IMR-90 (cell line): ENCODE measurements at regions not wholly inside any gene's neighbourhood (a gene's known extent, or its start where the extent isn't known, plus 50 kb on each side); places are given as distances from the start of the nearest gene placed in this dataset.

ENCODE experiments used
- ATAC-seq: fragments of 200-7000 bp; cut with Tn5 transposase; 2 replicates; pipeline ENCODE4 v1.9.1; 2020; ENCODE audit warnings: low read depth, mild to moderate bottlenecking, moderate library complexity
- BruUV-seq: library from RNA; stranded (reverse); fragments of 400-500 nt; replicated peaks from 2 replicates; lab custom pipeline; 2021; lab: Mats Ljungman, UMichigan
- CTCF ChIA-PET: fragments of 300-600 bp; formaldehyde crosslinking; extraction: SDS; loops from one replicate; lab custom pipeline; 2021; ENCODE audit warnings: antibody characterized with exemption; lab: Yijun Ruan, JAX
- POLR2A ChIA-PET: fragments of 300-600 bp; sonication (Branson Sonifier 250); formaldehyde crosslinking; loops from one replicate; lab custom pipeline; 2022; ENCODE audit warnings: antibody characterized with exemption; ENCODE audit not compliant: unreplicated experiment; lab: Charles Lee
- DNase-seq: peaks from one replicate; pipeline ENCODE4 v3.0.0; 2013
- H2AFZ ChIP-seq: replicated peaks from 2 replicates; pipeline ENCODE3; 2013; ENCODE audit warnings: low read length, mild to moderate bottlenecking; ENCODE audit not compliant: poor library complexity
- H2AK5ac ChIP-seq: 2 replicates; pipeline ENCODE4 v1.6.1; 2013; ENCODE audit warnings: low read depth, low read length, inconsistent platforms
- H2AK9ac ChIP-seq: replicated peaks from 2 replicates; pipeline ENCODE3; 2013; ENCODE audit warnings: mild to moderate bottlenecking, low read depth, low read length, moderate library complexity; ENCODE audit not compliant: poor library complexity
- H2BK120ac ChIP-seq: 2 replicates; pipeline ENCODE4 v1.6.1; 2013; ENCODE audit warnings: low read depth, low read length, inconsistent platforms
- H2BK15ac ChIP-seq: 3 replicates; pipeline ENCODE4 v1.6.1; 2013; ENCODE audit warnings: low read depth, low read length, inconsistent platforms
- H2BK20ac ChIP-seq: 2 replicates; pipeline ENCODE4 v1.6.1; 2013; ENCODE audit warnings: low read depth, mild to moderate bottlenecking, inconsistent platforms, low read length, moderate library complexity
- H2BK5ac ChIP-seq: 2 replicates; pipeline ENCODE4 v1.6.1; 2013; ENCODE audit warnings: mild to moderate bottlenecking, low read depth, low read length, inconsistent platforms; ENCODE audit not compliant: poor library complexity, severe bottlenecking
- H3K14ac ChIP-seq: replicated peaks from 2 replicates; pipeline ENCODE4 v1.6.1; 2013; ENCODE audit warnings: low read depth, low read length, inconsistent platforms
- H3K18ac ChIP-seq: 2 replicates; pipeline ENCODE4 v1.6.1; 2013; ENCODE audit warnings: low read depth, low read length, control low read depth
- H3K23ac ChIP-seq: 2 replicates; pipeline ENCODE4 v1.6.1; 2013; ENCODE audit warnings: low read depth, low read length, inconsistent platforms
- H3K27ac ChIP-seq: 2 replicates; pipeline ENCODE4 v1.5.1; 2013; ENCODE audit warnings: mild to moderate bottlenecking, control low read depth, low read length; ENCODE audit not compliant: insufficient read depth
- H3K27me3 ChIP-seq: 2 replicates; pipeline ENCODE4 v1.6.1; 2013; ENCODE audit warnings: low read length; ENCODE audit not compliant: control insufficient read depth, insufficient read depth
- H3K36me3 ChIP-seq: 2 replicates; pipeline ENCODE4 v1.6.1; 2013; ENCODE audit warnings: low read length, mixed read lengths; ENCODE audit not compliant: control insufficient read depth, insufficient read depth
- H3K4ac ChIP-seq: 2 replicates; pipeline ENCODE4 v1.6.1; 2013; ENCODE audit warnings: low read depth, low read length, inconsistent platforms
- H3K4me1 ChIP-seq: 2 replicates; pipeline ENCODE4 v1.6.1; 2013; ENCODE audit warnings: low read length, mixed read lengths; ENCODE audit not compliant: control insufficient read depth, insufficient read depth
- H3K4me2 ChIP-seq: 2 replicates; pipeline ENCODE4 v1.6.1; 2013; ENCODE audit warnings: low read depth, mild to moderate bottlenecking, control low read depth, low read length, moderate library complexity
- H3K4me3 ChIP-seq: 2 replicates; pipeline ENCODE4 v1.5.1; 2013; ENCODE audit warnings: low read depth, mild to moderate bottlenecking, control low read depth, low read length, moderate library complexity; ENCODE audit not compliant: insufficient read depth
- H3K56ac ChIP-seq: 2 replicates; pipeline ENCODE4 v1.6.1; 2013; ENCODE audit warnings: low read length, inconsistent platforms; ENCODE audit not compliant: insufficient read depth; ENCODE audit errors: extremely low read depth
- H3K79me1 ChIP-seq, 2 experiments: 2 replicates each; pipeline ENCODE4 v1.6.1; 2013; ENCODE audit warnings: low read length in 2 of 2, inconsistent platforms in 1 of 2, low read depth in 1 of 2
- H3K9ac ChIP-seq: 2 replicates; pipeline ENCODE4 v1.6.1; 2013; ENCODE audit warnings: low read depth, low read length, control low read depth
- H3K9me1 ChIP-seq: 2 replicates; pipeline ENCODE4 v1.6.1; 2013; ENCODE audit warnings: low read length, inconsistent platforms; ENCODE audit not compliant: insufficient read depth
- H3K9me3 ChIP-seq: 2 replicates; pipeline ENCODE4 v1.6.1; 2013; ENCODE audit warnings: low read length; ENCODE audit not compliant: control insufficient read depth, insufficient read depth
- H4K20me1 ChIP-seq: 2 replicates; pipeline ENCODE4 v1.6.1; 2013; ENCODE audit warnings: low read length, inconsistent platforms; ENCODE audit not compliant: insufficient read depth
- H4K5ac ChIP-seq: 2 replicates; pipeline ENCODE4 v1.6.1; 2013; ENCODE audit warnings: mild to moderate bottlenecking, low read depth, low read length, control low read depth
- H4K8ac ChIP-seq, 2 experiments: 2 replicates each; pipeline ENCODE4 v1.6.1; 2013; ENCODE audit warnings: low read depth in 2 of 2, low read length in 2 of 2, control low read depth in 1 of 2, inconsistent platforms in 1 of 2
- H4K91ac ChIP-seq: 2 replicates; pipeline ENCODE4 v1.6.1; 2013; ENCODE audit warnings: low read depth, low read length, inconsistent platforms; ENCODE audit not compliant: insufficient read depth
- BHLHE40 ChIP-seq: fragments of 150-350 bp; IDR thresholded peaks from 2 replicates; pipeline ENCODE4 v1.6.1; 2016; ENCODE audit warnings: mild to moderate bottlenecking, low read depth, low read length
- CEBPB ChIP-seq: IDR thresholded peaks from 2 replicates; pipeline ENCODE4 v1.6.1; 2012; ENCODE audit warnings: low read depth, low read length, improper control_type of control experiment
- CHD1 ChIP-seq: IDR thresholded peaks from 2 replicates; pipeline ENCODE4 v1.6.1; 2012; ENCODE audit warnings: low read depth, low read length, improper control_type of control experiment
- ELK1 ChIP-seq: fragments of 150-350 bp; IDR thresholded peaks from 2 replicates; pipeline ENCODE4 v1.6.1; 2016; ENCODE audit warnings: low read depth, mild to moderate bottlenecking, low read length, moderate library complexity, borderline replicate concordance
- FOS ChIP-seq: fragments of 150-350 bp; IDR thresholded peaks from 2 replicates; pipeline ENCODE4 v1.6.1; 2016; ENCODE audit warnings: low read depth, low read length
- MAFK ChIP-seq: IDR thresholded peaks from 2 replicates; pipeline ENCODE4 v1.6.1; 2012; ENCODE audit warnings: low read depth, low read length, improper control_type of control experiment
- MXI1 ChIP-seq: IDR thresholded peaks from 2 replicates; pipeline ENCODE4 v1.6.1; 2012; ENCODE audit warnings: low read depth, mild to moderate bottlenecking, low read length, moderate library complexity, borderline replicate concordance
- NFE2L2 ChIP-seq: fragments of 150-350 bp; IDR thresholded peaks from 2 replicates; pipeline ENCODE4 v1.6.1; 2016; ENCODE audit warnings: low read depth, mild to moderate bottlenecking, low read length
- POLR2A ChIP-seq: IDR thresholded peaks from 2 replicates; pipeline ENCODE4 v1.6.1; 2012; ENCODE audit warnings: mild to moderate bottlenecking, low read depth, low read length
- RAD21 ChIP-seq: IDR thresholded peaks from 2 replicates; pipeline ENCODE4 v1.6.1; 2012; ENCODE audit warnings: low read length, improper control_type of control experiment
- SMC3 ChIP-seq: fragments of 150-350 bp; IDR thresholded peaks from 2 replicates; pipeline ENCODE4 v1.6.1; 2016; ENCODE audit warnings: low read depth, mild to moderate bottlenecking, antibody characterized with exemption, low read length, moderate library complexity
- USF2 ChIP-seq: fragments of 150-350 bp; IDR thresholded peaks from 2 replicates; pipeline ENCODE4 v1.6.1; 2017; ENCODE audit warnings: mild to moderate bottlenecking, antibody characterized with exemption, low read length, low read depth
- WGBS, 2 experiments: methylation state at CpG; one replicate each; pipeline versions ENCODE4 v1.1.5 to v1.1.7; 2013; ENCODE audit warnings: missing lambda C conversion rate in 2 of 2; ENCODE audit not compliant: insufficient read length in 1 of 2; ENCODE audit errors: extremely low coverage in 2 of 2; 5-methylcytosine and 5-hydroxymethylcytosine counted together
- dilution Hi-C: fragments of 300-500 bp; cut with HindIII; formaldehyde crosslinking; loops from one replicate; pipeline ENCODE4 v1.14.3; 2018; ENCODE audit warnings: low sequenced_read_pairs; ENCODE audit not compliant: unreplicated experiment
- in situ Hi-C: fragments of 300-500 bp; cut with MboI; formaldehyde crosslinking; loops from 3 replicates; pipeline ENCODE4 v1.14.3; 2019; ENCODE audit warnings: low sequenced_read_pairs, inconsistent platforms, mixed read lengths
- intact Hi-C: fragments of 100-400 bp; cut with micrococcal nuclease; formaldehyde crosslinking; loops from 2 replicates; pipeline ENCODE4 v1.10.0; 2022

DNA sequence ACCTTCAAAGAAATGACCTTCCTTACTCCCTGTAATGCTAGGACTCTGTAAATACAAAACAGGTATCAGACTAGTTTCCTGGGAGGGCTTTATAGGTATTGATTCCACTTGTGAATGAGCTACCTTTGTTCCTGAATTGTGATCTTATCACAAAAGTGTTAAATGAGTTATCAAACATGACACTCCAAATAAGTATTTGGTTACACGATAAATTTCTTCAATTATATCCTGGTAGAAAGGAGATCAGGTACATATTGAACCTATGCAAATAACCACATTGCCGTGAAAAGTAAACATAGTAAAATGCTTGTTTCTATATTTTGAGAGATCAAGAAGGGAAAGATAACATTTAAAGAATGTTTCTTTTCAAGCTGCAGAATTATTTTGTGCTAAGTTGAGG is 285.3 kb downstream of the HIVEP2 start:
- in situ Hi-C loops (no loop called here), intact Hi-C loops (no loop called here), dilution Hi-C loops (no loop called here)
- peaks cover 6% of the 10 kb centered on the region for H3K27me3 ChIP-seq
- H3K79me1 ChIP-seq, result no peaks in the 10 kb centered on the region
- no peak overlapping the region for H2AFZ ChIP-seq
- no peak for ATAC-seq
- no CpG with 5 or more reads among the region's 2 CpGs for WGBS, 2 experiments
- H2BK20ac ChIP-seq, result no peak overlapping the region
- BruUV-seq, result no TSS peak
- H3K4me3 ChIP-seq, result no peak overlapping the region
- no peak overlapping the region for H3K27ac ChIP-seq
- H3K18ac ChIP-seq, result no peak overlapping the region
- DNase-seq, result no peak
- no peak overlapping the region for H2BK15ac ChIP-seq
- H3K4me2 ChIP-seq, result no peak overlapping the region
- H2AK5ac ChIP-seq, result no peak overlapping the region
- no peak overlapping the region for H4K5ac ChIP-seq
- H3K36me3 ChIP-seq, result no peaks in the 10 kb centered on the region
- no peak overlapping the region for H2BK120ac ChIP-seq
- no peak overlapping the region for H3K56ac ChIP-seq
- no peaks in the 10 kb centered on the region for H3K4me1 ChIP-seq
- H3K9me3 ChIP-seq, result no peaks in the 10 kb centered on the region; the same call in 1 of the 2 replicates
- H4K91ac ChIP-seq, result no peak overlapping the region
- H4K8ac ChIP-seq, result no peak overlapping the region
- H3K9ac ChIP-seq, result no peak overlapping the region
- H2BK5ac ChIP-seq, result no peak overlapping the region
- no peak overlapping the region for H3K4ac ChIP-seq
- CTCF ChIA-PET, result interaction anchor here (0.9 kb wide), 1 partner anchor 25 kb away, joined by 3 read pairs; no protein-coding TSS in a partner anchor
- no peak overlapping the region for H3K14ac ChIP-seq
- POLR2A ChIA-PET, result no interaction called here
- no peaks in the 10 kb centered on the region for H4K20me1 ChIP-seq
- H3K23ac ChIP-seq, result no peak overlapping the region
- no peaks in the 10 kb centered on the region for H3K9me1 ChIP-seq
- TF ChIP-seq POLR2A (no peak), NFE2L2 (no peak), ELK1 (no peak), USF2 (no peak), RAD21 (no peak), MXI1 (no peak), FOS (no peak), SMC3 (no peak), MAFK (no peak), BHLHE40 (no peak), CEBPB (no peak), CHD1 (no peak)
- no peak overlapping the region for H2AK9ac ChIP-seq
